T-helper 1 cell treated with Interleukin-12 subunit alpha and Interleukin-12 subunit beta and Interleukin-4 antibody, amounts not matched to agents 30 μg/mL and 1 μg/mL, for 36 hours (primary cell): ENCODE measurements at regions not wholly inside any gene's neighbourhood (a gene's known extent, or its start where the extent isn't known, plus 50 kb on each side); places are given as distances from the start of the nearest gene placed in this dataset.
A peak's percentile ranks its signal among the peaks of the same experiment; 100 is the strongest.

ENCODE experiments used
- H3K27ac Mint-ChIP-seq: one replicate; pipeline ENCODE4 v1.8.0; 2021; ENCODE audit warnings: mild to moderate bottlenecking, mixed read lengths
- H3K27me3 Mint-ChIP-seq: one replicate; pipeline ENCODE4 v1.8.0; 2021; ENCODE audit warnings: low read depth, mixed read lengths
- H3K36me3 Mint-ChIP-seq: one replicate; pipeline ENCODE4 v1.8.0; 2021; ENCODE audit warnings: low read depth, mixed read lengths
- H3K4me1 Mint-ChIP-seq: one replicate; pipeline ENCODE4 v1.8.0; 2021; ENCODE audit warnings: low read depth, mixed read lengths
- H3K4me3 Mint-ChIP-seq: one replicate; pipeline ENCODE4 v1.8.0; 2021; ENCODE audit warnings: mild to moderate bottlenecking, moderate library complexity, mixed read lengths
- H3K9me3 Mint-ChIP-seq: one replicate; pipeline ENCODE4 v1.8.0; 2021; ENCODE audit warnings: mixed read lengths

GRCh38 chr12:46459861-46460545, 87.4 kb upstream of the SLC38A2 start:
- no peaks in the 10 kb centered on the region for H3K27me3 Mint-ChIP-seq
- peaks cover 54% of the 10 kb centered on the region for H3K4me1 Mint-ChIP-seq
- peak overlapping the region; percentile 92 for H3K4me3 Mint-ChIP-seq
- peak overlapping the region; percentile 99 for H3K27ac Mint-ChIP-seq
- H3K36me3 Mint-ChIP-seq, result peaks cover 12% of the 10 kb centered on the region
- peaks cover 8% of the 10 kb centered on the region for H3K9me3 Mint-ChIP-seq

- H3K4me1 Mint-ChIP-seq, result peaks cover 60% of the 10 kb centered on the region
- peak overlapping the region; percentile 59 for H3K4me3 Mint-ChIP-seq
- no peaks in the 10 kb centered on the region for H3K27me3 Mint-ChIP-seq
- peaks cover 9% of the 10 kb centered on the region for H3K36me3 Mint-ChIP-seq
- H3K9me3 Mint-ChIP-seq, result no peaks in the 10 kb centered on the region
- H3K27ac Mint-ChIP-seq, result peak overlapping the region; percentile 99
Observed at GRCh38 chr12:46459111-46459510, 86.5 kb upstream of the SLC38A2 start.

DNA sequence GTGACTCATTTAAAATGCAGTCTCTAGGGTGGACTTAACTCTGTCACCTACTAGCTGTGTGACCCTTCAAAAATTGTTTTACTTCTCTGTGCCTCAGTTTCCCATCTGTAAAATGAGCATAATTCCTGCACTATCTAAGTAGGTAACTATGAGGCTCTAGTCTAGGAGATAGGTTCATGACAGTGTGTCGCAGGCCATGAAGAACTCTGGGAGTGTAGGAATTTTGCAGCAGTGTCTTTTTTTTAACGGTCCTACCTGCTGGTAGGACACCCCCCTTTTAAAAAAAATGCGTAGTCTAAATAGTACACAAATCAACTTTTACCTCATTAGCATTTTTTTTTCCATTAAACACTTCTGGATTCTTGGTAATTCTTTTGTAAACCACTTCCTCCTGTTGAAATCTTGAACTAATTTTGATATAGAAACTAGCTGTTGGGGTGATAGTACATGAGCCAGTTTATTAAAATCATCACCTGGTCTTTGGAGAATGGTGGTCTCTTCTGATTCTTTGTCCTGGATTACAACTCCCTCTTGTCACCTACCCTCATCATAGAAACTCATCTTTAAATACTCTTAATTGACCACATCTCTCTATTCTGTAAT, 86.0 kb upstream of the SLC38A2 start:
- H3K4me1 Mint-ChIP-seq, result peaks cover 60% of the 10 kb centered on the region
- peaks cover 9% of the 10 kb centered on the region for H3K36me3 Mint-ChIP-seq
- peak overlapping the region; percentile 99 for H3K27ac Mint-ChIP-seq
- no peaks in the 10 kb centered on the region for H3K9me3 Mint-ChIP-seq
- peak overlapping the region; percentile 59 for H3K4me3 Mint-ChIP-seq
- no peaks in the 10 kb centered on the region for H3K27me3 Mint-ChIP-seq

- peak overlapping the region; percentile 99 for H3K27ac Mint-ChIP-seq
- peaks cover 12% of the 10 kb centered on the region for H3K36me3 Mint-ChIP-seq
- H3K4me1 Mint-ChIP-seq, result peaks cover 64% of the 10 kb centered on the region
- H3K27me3 Mint-ChIP-seq, result no peaks in the 10 kb centered on the region
- no peaks in the 10 kb centered on the region for H3K9me3 Mint-ChIP-seq
- H3K4me3 Mint-ChIP-seq, result no peak overlapping the region
Observed at GRCh38 chr12:46457958-46458357, 85.4 kb upstream of the SLC38A2 start.

DNA sequence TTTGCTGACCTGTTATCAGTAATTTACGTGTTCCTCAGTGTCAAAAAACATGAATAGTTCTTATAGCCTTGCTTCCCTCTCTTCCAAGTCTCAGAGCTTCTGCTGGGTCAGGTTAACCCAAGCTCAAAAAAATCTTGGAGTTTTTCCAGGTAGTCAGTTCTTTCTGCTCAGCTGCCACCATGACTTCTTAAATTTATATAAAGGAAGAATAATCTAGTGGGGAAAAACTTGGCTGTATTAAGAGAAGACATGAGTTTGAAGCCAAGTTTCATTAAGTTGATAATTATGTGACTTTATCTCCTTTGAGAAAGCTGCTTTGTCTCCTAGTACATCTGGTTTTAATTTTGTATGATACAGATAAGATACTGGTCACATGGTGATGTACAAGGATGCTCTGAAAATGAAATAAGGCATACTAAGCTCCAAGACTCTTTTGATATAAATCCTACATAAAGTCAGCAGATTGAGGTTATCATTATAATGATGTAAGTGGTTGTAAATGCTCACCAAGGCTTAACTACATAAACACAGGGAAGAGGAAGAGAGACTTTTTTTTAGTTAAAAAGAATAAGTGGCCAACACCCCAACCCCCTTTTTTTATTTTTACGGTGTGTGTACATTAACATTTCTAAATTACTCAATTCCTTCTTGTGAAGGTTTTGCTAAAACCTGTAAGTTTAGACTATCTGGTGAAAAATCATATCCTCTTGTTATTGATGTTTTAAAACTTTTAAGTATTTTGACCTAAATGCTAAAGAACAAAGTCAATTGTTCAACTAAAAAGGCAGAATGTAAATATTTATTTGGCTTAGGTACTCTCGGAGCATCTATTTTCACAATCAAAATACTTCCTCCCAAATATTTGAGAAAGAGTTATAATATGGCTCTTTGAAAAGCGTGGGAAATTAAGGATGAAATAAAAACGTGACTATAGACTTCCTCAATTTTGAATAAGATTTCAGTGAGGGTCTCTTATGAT, 84.1 kb upstream of the SLC38A2 start:
- no peaks in the 10 kb centered on the region for H3K9me3 Mint-ChIP-seq
- H3K27ac Mint-ChIP-seq, result peak overlapping the region; percentile 89
- H3K4me3 Mint-ChIP-seq, result peak overlapping the region; percentile 56
- peaks cover 15% of the 10 kb centered on the region for H3K36me3 Mint-ChIP-seq
- no peaks in the 10 kb centered on the region for H3K27me3 Mint-ChIP-seq
- peaks cover 67% of the 10 kb centered on the region for H3K4me1 Mint-ChIP-seq

- Mint-ChIP-seq H3K4me1 (peaks cover 63% of the 10 kb centered on the region), H3K4me3 (peak overlapping the region; percentile 56), H3K36me3 (peaks cover 15% of the 10 kb centered on the region), H3K9me3 (no peaks in the 10 kb centered on the region), H3K27ac (peak overlapping the region; percentile 89), H3K27me3 (no peaks in the 10 kb centered on the region)
Observed at GRCh38 chr12:46455648-46456352, 83.2 kb upstream of the SLC38A2 start.

DNA sequence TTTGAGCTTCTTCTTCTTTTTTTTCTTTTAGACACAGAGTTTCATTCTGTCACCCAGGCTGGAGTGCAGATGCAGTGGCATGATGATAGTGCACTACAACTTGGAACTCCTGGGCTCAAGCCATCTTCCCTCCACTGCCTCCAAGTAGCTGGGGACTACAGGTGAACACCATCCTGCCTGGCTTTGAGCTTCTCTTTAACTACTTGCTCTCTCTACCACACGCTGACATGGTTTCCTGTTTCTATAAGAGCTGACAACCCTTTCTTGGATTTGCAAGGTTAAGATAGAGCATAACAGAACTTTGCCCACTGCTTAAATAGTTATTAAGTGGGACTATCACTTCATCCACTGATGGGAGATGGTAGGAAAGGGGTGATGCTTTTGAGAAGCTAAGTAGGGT, 82.4 kb upstream of the SLC38A2 start:
- no peaks in the 10 kb centered on the region for H3K27me3 Mint-ChIP-seq
- no peaks in the 10 kb centered on the region for H3K9me3 Mint-ChIP-seq
- H3K36me3 Mint-ChIP-seq, result peaks cover 16% of the 10 kb centered on the region
- H3K4me1 Mint-ChIP-seq, result peaks cover 60% of the 10 kb centered on the region
- peak overlapping the region; percentile 40 for H3K4me3 Mint-ChIP-seq
- peak overlapping the region; percentile 89 for H3K27ac Mint-ChIP-seq

- no peak overlapping the region for H3K4me3 Mint-ChIP-seq
- no peaks in the 10 kb centered on the region for H3K27me3 Mint-ChIP-seq
- H3K27ac Mint-ChIP-seq, result peak overlapping the region; percentile 12
- H3K9me3 Mint-ChIP-seq, result no peaks in the 10 kb centered on the region
- H3K4me1 Mint-ChIP-seq, result peaks cover 53% of the 10 kb centered on the region
- H3K36me3 Mint-ChIP-seq, result peaks cover 18% of the 10 kb centered on the region
Observed at GRCh38 chr12:46453428-46453827, 80.9 kb upstream of the SLC38A2 start.

DNA sequence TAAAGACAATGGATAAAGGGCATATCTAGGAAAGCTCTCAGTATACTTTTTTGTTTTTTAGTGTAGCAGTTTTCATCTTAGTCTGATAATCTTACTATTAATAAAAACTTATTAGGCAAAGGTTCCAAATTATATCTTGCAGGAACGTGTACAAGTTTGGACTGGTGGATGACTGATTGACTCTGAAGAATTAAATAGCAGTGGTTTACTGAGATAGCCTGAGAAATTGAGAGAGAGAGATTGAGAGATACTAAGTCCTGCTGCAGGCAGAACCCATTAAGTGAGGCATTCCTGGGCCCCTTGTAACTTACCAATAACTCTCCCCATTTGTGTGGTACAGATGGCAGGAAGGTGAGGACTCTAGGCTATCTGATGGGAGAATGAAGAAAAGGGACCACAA, 80.2 kb upstream of the SLC38A2 start:
- no peak overlapping the region for H3K27ac Mint-ChIP-seq
- no peak overlapping the region for H3K4me3 Mint-ChIP-seq
- H3K27me3 Mint-ChIP-seq, result no peaks in the 10 kb centered on the region
- H3K36me3 Mint-ChIP-seq, result peaks cover 20% of the 10 kb centered on the region
- no peaks in the 10 kb centered on the region for H3K9me3 Mint-ChIP-seq
- H3K4me1 Mint-ChIP-seq, result peaks cover 47% of the 10 kb centered on the region

- Mint-ChIP-seq H3K36me3 (peaks cover 22% of the 10 kb centered on the region), H3K4me3 (no peak overlapping the region), H3K4me1 (peaks cover 46% of the 10 kb centered on the region), H3K27ac (no peak overlapping the region), H3K27me3 (no peaks in the 10 kb centered on the region), H3K9me3 (no peaks in the 10 kb centered on the region)
Observed at GRCh38 chr12:46452061-46452615, 79.6 kb upstream of the SLC38A2 start.

GRCh38 chr12:46451276-46452021, 78.9 kb upstream of the SLC38A2 start:
- peaks cover 20% of the 10 kb centered on the region for H3K36me3 Mint-ChIP-seq
- no peaks in the 10 kb centered on the region for H3K9me3 Mint-ChIP-seq
- H3K4me3 Mint-ChIP-seq, result no peak overlapping the region
- H3K27me3 Mint-ChIP-seq, result no peaks in the 10 kb centered on the region
- peak overlapping the region; percentile 56 for H3K27ac Mint-ChIP-seq
- peaks cover 44% of the 10 kb centered on the region for H3K4me1 Mint-ChIP-seq

DNA sequence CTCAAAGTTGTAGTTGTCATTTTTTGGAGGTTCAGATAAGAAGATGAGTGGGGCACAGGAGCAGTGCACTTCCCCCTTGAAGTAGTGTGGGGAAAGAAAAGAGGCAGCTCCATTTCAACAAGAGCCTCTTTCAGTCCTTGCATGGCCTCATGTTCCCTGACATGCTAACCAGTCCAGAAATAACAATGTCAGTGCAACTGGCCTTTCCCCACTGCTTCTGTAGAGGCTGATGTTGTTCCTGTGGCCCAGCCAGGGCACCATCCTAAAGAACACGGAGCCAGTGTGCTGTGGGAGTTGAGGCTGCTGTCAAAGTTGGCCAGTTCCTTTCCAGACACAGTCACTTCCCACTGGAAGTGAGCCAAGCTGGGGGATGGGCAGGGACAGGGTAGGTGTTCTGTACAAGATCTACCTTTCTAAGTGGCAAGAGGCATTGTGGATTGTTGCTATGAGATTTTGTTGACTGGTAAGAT, 77.7 kb upstream of the SLC38A2 start:
- Mint-ChIP-seq H3K4me1 (peaks cover 39% of the 10 kb centered on the region), H3K36me3 (peaks cover 20% of the 10 kb centered on the region)

DNA sequence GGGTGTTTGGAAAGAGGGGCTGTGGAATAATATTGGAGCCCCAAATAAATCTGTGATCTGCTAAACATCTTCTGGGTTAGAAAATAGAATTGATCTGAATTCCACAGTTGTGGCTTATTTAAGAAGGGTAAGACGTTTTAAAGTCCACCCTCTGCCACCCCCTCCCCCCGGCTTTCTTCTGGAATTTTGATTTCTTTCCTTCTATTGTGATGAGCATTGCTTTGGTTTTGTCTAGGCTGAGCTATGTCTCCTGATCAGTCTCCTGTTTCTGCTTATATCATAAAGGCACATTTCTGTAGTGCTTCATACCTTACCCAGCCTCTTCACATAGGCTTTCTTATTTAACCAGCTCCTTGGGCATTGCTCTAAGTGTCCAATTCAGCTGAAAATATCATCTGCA, 77.3 kb upstream of the SLC38A2 start:
- no peaks in the 10 kb centered on the region for H3K27me3 Mint-ChIP-seq
- no peak overlapping the region for H3K27ac Mint-ChIP-seq
- H3K4me1 Mint-ChIP-seq, result peaks cover 38% of the 10 kb centered on the region
- H3K9me3 Mint-ChIP-seq, result no peaks in the 10 kb centered on the region
- H3K4me3 Mint-ChIP-seq, result no peak overlapping the region
- peaks cover 20% of the 10 kb centered on the region for H3K36me3 Mint-ChIP-seq

More for the DNA sequence above, 77.7 kb upstream of the SLC38A2 start:
- no peak overlapping the region for H3K4me3 Mint-ChIP-seq
- no peaks in the 10 kb centered on the region for H3K27me3 Mint-ChIP-seq
- no peak overlapping the region for H3K27ac Mint-ChIP-seq
- no peaks in the 10 kb centered on the region for H3K9me3 Mint-ChIP-seq
